DOHH2 (cell line): ENCODE measurements at regions not wholly inside any gene's neighbourhood (a gene's known extent, or its start where the extent isn't known, plus 50 kb on each side); places are given as distances from the start of the nearest gene placed in this dataset.

ENCODE experiments used
- H3F3A ChIP-seq: fragments of 200-600 bp; sonication (generic), shearing (Covaris generic); 2 replicates; pipeline ENCODE4 v1.6.0; 2016; ENCODE audit warnings: antibody characterized with exemption, mild to moderate bottlenecking; ENCODE audit not compliant: control insufficient read depth, insufficient read depth
- H3K27ac ChIP-seq: fragments of 200-600 bp; sonication (generic); 2 replicates; pipeline ENCODE4 v1.5.1; 2014; ENCODE audit warnings: low read depth, mild to moderate bottlenecking, low read length, moderate library complexity
- H3K27me3 ChIP-seq: fragments of 200-600 bp; sonication (generic); 2 replicates; pipeline ENCODE4 v1.6.1; 2014; ENCODE audit warnings: mild to moderate bottlenecking, low read length, mixed read lengths; ENCODE audit not compliant: control insufficient read depth
- H3K36me3 ChIP-seq: fragments of 200-600 bp; sonication (generic); 2 replicates; pipeline ENCODE4 v1.6.1; 2014; ENCODE audit warnings: mild to moderate bottlenecking, low read length, moderate library complexity, mixed read lengths; ENCODE audit not compliant: control insufficient read depth
- H3K4me1 ChIP-seq: fragments of 200-600 bp; sonication (generic); 2 replicates; pipeline ENCODE4 v1.6.1; 2014; ENCODE audit warnings: mild to moderate bottlenecking, low read length, mixed read lengths; ENCODE audit not compliant: control insufficient read depth
- H3K4me2 ChIP-seq: fragments of 200-600 bp; sonication (generic); 2 replicates; pipeline ENCODE4 v1.6.0; 2014; ENCODE audit warnings: mild to moderate bottlenecking, low read length, moderate library complexity
- H3K4me3 ChIP-seq: fragments of 200-600 bp; sonication (generic); 2 replicates; pipeline ENCODE4 v1.5.1; 2014; ENCODE audit warnings: mild to moderate bottlenecking, low read length, mixed read lengths
- H3K79me2 ChIP-seq: fragments of 200-600 bp; sonication (generic); 2 replicates; pipeline ENCODE4 v1.6.1; 2014; ENCODE audit warnings: mild to moderate bottlenecking, low read length, mixed read lengths; ENCODE audit not compliant: control insufficient read depth
- H3K9me2 ChIP-seq: fragments of 200-600 bp; sonication (generic); replicated peaks from 2 replicates; pipeline ENCODE4 v1.6.1; 2014; ENCODE audit warnings: mild to moderate bottlenecking, low read length, mixed read lengths; ENCODE audit not compliant: control insufficient read depth
- H3K9me3 ChIP-seq: fragments of 200-600 bp; sonication (generic); 2 replicates; pipeline ENCODE4 v1.6.1; 2014; ENCODE audit warnings: antibody characterized with exemption, low read length, mixed read lengths; ENCODE audit not compliant: control insufficient read depth, insufficient read depth
- H4K20me1 ChIP-seq: fragments of 200-600 bp; sonication (generic); 2 replicates; pipeline ENCODE4 v1.6.0; 2014; ENCODE audit warnings: low read depth, mild to moderate bottlenecking, antibody characterized with exemption, low read length, moderate library complexity; ENCODE audit not compliant: control insufficient read depth, insufficient read depth
- EZH2phosphoT487 ChIP-seq: fragments of 200-600 bp; sonication (generic); IDR thresholded peaks from 2 replicates; pipeline ENCODE4 v1.6.1; 2017; ENCODE audit warnings: borderline replicate concordance, mild to moderate bottlenecking, antibody characterized with exemption, low read length, moderate library complexity, mixed read lengths
- TF ChIP-seq, protein P1 (sequence below): fragments of 200-600 bp; sonication (generic); IDR thresholded peaks from one replicate; pipeline ENCODE4 v1.5.1; 2014; ENCODE audit warnings: antibody characterized with exemption, mild to moderate bottlenecking, low read depth, low read length; ENCODE audit not compliant: poor library complexity, severe bottlenecking

DNA sequence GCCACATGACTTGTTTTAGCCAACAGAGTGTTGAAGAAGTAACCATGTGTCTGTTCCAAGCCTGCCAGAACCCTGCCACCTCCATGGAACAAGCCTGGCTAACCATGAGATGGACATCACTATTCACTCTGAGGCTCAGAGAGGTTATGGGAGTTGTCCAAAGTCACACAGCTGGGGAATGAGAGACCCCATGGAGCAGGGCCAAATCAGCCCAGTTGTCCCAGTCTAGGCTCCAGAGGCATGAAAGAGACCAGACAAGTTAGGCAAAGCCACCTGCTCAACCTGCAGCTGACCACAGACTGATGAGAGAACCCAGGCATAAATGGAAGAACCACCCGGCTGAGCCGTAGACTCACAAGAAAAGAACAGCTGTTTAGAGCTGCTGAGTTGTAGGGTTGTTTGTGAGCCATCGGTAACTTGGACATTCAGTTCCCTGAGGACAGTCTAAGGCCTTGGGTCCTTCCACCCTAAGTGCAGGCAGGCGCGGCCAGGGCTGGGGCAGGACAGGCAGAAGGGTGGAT is 74.7 kb upstream of the PHF21B start:
- TF ChIP-seq, protein P1, sequence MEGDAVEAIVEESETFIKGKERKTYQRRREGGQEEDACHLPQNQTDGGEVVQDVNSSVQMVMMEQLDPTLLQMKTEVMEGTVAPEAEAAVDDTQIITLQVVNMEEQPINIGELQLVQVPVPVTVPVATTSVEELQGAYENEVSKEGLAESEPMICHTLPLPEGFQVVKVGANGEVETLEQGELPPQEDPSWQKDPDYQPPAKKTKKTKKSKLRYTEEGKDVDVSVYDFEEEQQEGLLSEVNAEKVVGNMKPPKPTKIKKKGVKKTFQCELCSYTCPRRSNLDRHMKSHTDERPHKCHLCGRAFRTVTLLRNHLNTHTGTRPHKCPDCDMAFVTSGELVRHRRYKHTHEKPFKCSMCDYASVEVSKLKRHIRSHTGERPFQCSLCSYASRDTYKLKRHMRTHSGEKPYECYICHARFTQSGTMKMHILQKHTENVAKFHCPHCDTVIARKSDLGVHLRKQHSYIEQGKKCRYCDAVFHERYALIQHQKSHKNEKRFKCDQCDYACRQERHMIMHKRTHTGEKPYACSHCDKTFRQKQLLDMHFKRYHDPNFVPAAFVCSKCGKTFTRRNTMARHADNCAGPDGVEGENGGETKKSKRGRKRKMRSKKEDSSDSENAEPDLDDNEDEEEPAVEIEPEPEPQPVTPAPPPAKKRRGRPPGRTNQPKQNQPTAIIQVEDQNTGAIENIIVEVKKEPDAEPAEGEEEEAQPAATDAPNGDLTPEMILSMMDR: no peak
- TF ChIP-seq EZH2phosphoT487: no peak
- Histone ChIP-seq H3K9me3 (no peaks in the 10 kb centered on the region), H4K20me1 (no peaks in the 10 kb centered on the region), H3K36me3 (no peaks in the 10 kb centered on the region), H3K4me3 (no peak overlapping the region), H3K4me1 (no peaks in the 10 kb centered on the region), H3K9me2 (no peaks in the 10 kb centered on the region), H3K4me2 (no peak overlapping the region), H3K27me3 (0 out of 2 replicates have a peak, but pooled peaks cover 4% of the 10 kb centered on the region), H3K79me2 (no peaks in the 10 kb centered on the region), H3K27ac (no peak overlapping the region), H3F3A (no peaks in the 10 kb centered on the region)

DNA sequence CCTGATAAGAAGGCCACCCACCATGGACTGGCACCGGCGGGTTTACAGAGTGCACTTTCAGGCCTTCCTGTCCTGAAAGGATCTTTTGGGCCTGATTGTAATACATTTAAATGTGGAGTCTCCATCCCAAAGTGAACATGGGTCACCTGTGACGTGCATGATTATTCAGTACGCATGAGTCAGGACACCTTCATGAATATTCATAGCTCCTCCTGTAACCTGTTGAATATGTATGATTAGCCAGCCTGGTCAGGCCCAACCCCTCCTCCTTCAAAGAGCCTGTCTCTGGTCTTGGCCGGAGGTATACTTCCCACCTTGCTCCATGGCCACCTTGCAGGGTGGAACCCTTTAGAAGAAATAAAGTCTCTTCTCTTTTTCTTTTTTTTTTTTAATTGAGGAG is 75.9 kb upstream of the NUP50 start:
- Histone ChIP-seq H3K79me2 (no peaks in the 10 kb centered on the region), H3K4me3 (no peak overlapping the region), H3F3A (no peaks in the 10 kb centered on the region), H3K36me3 (no peaks in the 10 kb centered on the region), H3K27ac (no peak overlapping the region), H3K4me2 (no peak overlapping the region), H4K20me1 (no peaks in the 10 kb centered on the region), H3K27me3 (0 out of 2 replicates have a peak, but pooled peaks cover 4% of the 10 kb centered on the region), H3K9me3 (no peaks in the 10 kb centered on the region), H3K4me1 (no peaks in the 10 kb centered on the region), H3K9me2 (no peaks in the 10 kb centered on the region)
- TF ChIP-seq, protein P1: no peak

DNA sequence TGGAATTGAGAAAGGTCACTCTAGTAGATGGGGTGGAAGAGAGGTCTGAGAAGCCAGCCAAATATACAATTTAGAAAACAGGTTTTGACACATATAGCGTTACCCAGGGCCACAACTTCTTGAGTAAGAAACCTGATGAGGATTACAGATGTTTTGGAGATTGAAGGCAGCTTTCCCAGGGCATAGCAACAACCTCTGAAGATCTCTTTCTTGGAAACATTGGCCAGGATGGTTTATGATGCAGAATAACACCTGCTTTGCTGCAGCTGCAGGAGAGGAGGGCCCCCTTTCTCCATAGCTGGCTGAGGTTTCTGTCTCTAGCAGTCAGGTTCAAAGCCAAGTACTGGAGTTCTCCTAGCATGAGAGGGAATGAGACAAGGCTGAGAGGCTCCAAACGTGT is 75.1 kb upstream of the NUP50 start:
- TF ChIP-seq, protein P1: no peak
- TF ChIP-seq EZH2phosphoT487: no peak
- H3K9me2 ChIP-seq: no peaks in the 10 kb centered on the region
- H3F3A ChIP-seq: no peaks in the 10 kb centered on the region
- H3K27ac ChIP-seq: no peak overlapping the region
- no peaks in the 10 kb centered on the region for H4K20me1 ChIP-seq
- H3K79me2 ChIP-seq: no peaks in the 10 kb centered on the region
- no peak overlapping the region for H3K4me3 ChIP-seq
- H3K9me3 ChIP-seq: no peaks in the 10 kb centered on the region
- H3K4me1 ChIP-seq: no peaks in the 10 kb centered on the region
- no peaks in the 10 kb centered on the region for H3K36me3 ChIP-seq
- no peak overlapping the region for H3K4me2 ChIP-seq
- 0 out of 2 replicates have a peak, but pooled peaks cover 4% of the 10 kb centered on the region for H3K27me3 ChIP-seq
